Neural progenitor cell (in vitro differentiated cells): ENCODE measurements at regions not wholly inside any gene's neighbourhood (a gene's known extent, or its start where the extent isn't known, plus 50 kb on each side); places are given as distances from the start of the nearest gene placed in this dataset.

Experiments used
- CTCF ChIP-seq: fragments of 200-600 bp; sonication (generic); IDR thresholded peaks from 2 replicates; pipeline ENCODE4 v1.5.1; 2017; ENCODE audit warnings: antibody characterized with exemption, mild to moderate bottlenecking
- EZH2phosphoT487 ChIP-seq: fragments of 200-600 bp; sonication (generic); IDR thresholded peaks from 2 replicates; pipeline ENCODE4 v1.6.1; 2017; ENCODE audit warnings: antibody characterized with exemption

- TF ChIP-seq EZH2phosphoT487 = no peak
- TF ChIP-seq CTCF = no peak
Measured at GRCh38 chr11:29405305-29405704, 611.5 kb downstream of the KCNA4 start.
